SK-N-SH (cell line): ENCODE measurements at regions not wholly inside any gene's neighbourhood (a gene's known extent, or its start where the extent isn't known, plus 50 kb on each side); places are given as distances from the start of the nearest gene placed in this dataset.

Source experiments
- EP300 ChIP-seq, 2 experiments: IDR thresholded peaks; 2 replicates each; pipeline versions ENCODE4 v1.4.0 to v1.6.1; 2012; ENCODE audit warnings: borderline replicate concordance in 1 of 2, low read depth in 1 of 2, low read length in 1 of 2
- FOXJ3 ChIP-seq: sonication (generic); formaldehyde crosslinking; IDR thresholded peaks from 2 replicates; pipeline ENCODE4 v1.5.1; 2020; ENCODE audit warnings: mild to moderate bottlenecking, missing genetic modification reagents
- NRF1 ChIP-seq: IDR thresholded peaks from 2 replicates; pipeline ENCODE4 v1.6.1; 2012; ENCODE audit warnings: low read depth, mild to moderate bottlenecking, low read length
- RFX5 ChIP-seq: IDR thresholded peaks from 2 replicates; pipeline ENCODE4 v1.6.1; 2012; ENCODE audit warnings: mild to moderate bottlenecking, improper control_type of control experiment, low read length
- RXRA ChIP-seq: IDR thresholded peaks from 2 replicates; pipeline ENCODE4 v1.4.0; 2012; ENCODE audit warnings: low read depth, mild to moderate bottlenecking, borderline replicate concordance
- TAF1 ChIP-seq: IDR thresholded peaks from 2 replicates; pipeline ENCODE4 v1.6.1; 2012; ENCODE audit warnings: low read depth, mild to moderate bottlenecking, low read length, moderate library complexity, borderline replicate concordance
- TF ChIP-seq, protein P1 (sequence below): fragments of 200-600 bp; sonication (generic); IDR thresholded peaks from 2 replicates; pipeline ENCODE4 v1.6.1; 2017; ENCODE audit warnings: antibody characterized with exemption, mild to moderate bottlenecking, moderate library complexity

DNA sequence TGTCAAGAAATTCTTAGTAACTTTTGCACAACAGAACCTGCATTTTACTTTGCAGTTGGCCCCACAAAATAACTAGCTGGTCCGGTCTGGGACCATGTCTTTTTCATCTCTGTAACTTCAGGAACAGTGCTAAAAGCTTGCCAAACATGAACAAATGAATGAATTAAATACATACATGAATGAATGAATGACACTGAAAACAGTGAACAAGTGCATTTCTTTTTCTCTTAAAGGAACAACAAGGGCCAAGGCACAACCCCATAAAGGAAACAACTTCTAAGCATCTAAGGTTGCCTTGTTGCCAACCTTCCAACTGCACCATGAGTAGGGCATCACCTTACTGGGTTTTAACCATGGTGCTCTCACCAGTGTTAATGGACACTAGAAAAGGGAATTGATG is 534.4 kb upstream of the PKN2 start:
- TF ChIP-seq, protein P1, sequence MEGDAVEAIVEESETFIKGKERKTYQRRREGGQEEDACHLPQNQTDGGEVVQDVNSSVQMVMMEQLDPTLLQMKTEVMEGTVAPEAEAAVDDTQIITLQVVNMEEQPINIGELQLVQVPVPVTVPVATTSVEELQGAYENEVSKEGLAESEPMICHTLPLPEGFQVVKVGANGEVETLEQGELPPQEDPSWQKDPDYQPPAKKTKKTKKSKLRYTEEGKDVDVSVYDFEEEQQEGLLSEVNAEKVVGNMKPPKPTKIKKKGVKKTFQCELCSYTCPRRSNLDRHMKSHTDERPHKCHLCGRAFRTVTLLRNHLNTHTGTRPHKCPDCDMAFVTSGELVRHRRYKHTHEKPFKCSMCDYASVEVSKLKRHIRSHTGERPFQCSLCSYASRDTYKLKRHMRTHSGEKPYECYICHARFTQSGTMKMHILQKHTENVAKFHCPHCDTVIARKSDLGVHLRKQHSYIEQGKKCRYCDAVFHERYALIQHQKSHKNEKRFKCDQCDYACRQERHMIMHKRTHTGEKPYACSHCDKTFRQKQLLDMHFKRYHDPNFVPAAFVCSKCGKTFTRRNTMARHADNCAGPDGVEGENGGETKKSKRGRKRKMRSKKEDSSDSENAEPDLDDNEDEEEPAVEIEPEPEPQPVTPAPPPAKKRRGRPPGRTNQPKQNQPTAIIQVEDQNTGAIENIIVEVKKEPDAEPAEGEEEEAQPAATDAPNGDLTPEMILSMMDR = no peak
- no peak for TF ChIP-seq FOXJ3 (CRISPR knock-in tag)
- TF ChIP-seq TAF1 = no peak
- no peak for TF ChIP-seq RXRA
- no peak for TF ChIP-seq RFX5
- TF ChIP-seq NRF1 = no peak
- TF ChIP-seq EP300 (IDR thresholded peaks at IDR 0.05; ENCODE audit: borderline replicate concordance in 1 of 2, low read depth in 1 of 2, low read length in 1 of 2) = no peak
